ENCODE measurements at regions not wholly inside any gene's neighbourhood (a gene's known extent, or its start where the extent isn't known, plus 50 kb on each side); places are given as distances from the start of the nearest gene placed in this dataset.
"Not testable (repeated sequence)": the region's sequence is repeated elsewhere in the genome, so short reads cannot be mapped to it uniquely, and the experiment has no call there.

DNA sequence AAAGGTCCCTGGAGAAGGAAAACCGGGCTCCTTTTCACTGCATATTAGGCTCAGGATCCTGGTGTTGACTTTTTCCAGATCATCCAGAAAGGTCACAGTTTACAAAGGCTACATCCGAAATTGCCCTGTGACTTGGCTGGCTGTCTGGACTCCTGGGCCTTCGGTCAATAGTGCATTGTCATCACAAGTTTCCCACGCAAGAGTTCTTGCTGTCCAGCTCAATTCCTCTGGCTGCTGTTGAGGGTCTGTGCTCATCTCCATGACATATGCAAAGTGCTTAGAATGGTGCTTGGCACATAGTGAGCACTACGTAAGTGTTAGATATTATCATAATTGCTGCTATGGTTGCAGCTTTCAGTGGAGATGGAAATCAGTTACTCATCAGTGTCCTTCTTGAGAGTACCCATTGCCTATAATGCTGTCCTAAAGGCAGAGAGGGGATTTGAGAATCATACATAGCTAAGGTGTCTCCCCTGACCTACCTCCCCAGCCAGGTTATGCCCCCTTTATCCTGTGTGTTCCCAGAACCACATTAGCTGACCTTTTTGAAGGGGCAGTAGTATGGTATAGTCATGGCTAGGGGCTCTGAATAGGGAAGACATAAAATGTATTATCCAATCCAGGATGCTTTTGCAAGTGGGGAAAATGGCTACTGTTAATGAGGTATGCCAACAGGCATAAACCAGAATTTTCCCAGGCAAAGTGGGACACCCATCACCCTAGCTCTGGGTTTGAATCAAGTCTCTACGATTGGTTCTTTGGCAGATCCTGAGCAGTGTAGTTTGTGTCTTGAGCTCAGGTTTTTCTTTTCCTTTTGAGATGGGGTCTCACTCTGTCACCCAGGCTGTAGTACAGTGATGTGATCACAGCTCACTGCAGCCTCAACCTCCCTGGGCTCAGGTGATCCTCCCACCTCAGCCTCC is 132.0 kb upstream of the CCND2 start:
- DNase-seq (ENCODE audit: low spot score), result no peak
- intact Hi-C loops (cut with DNase I), result no loop called here

DNA sequence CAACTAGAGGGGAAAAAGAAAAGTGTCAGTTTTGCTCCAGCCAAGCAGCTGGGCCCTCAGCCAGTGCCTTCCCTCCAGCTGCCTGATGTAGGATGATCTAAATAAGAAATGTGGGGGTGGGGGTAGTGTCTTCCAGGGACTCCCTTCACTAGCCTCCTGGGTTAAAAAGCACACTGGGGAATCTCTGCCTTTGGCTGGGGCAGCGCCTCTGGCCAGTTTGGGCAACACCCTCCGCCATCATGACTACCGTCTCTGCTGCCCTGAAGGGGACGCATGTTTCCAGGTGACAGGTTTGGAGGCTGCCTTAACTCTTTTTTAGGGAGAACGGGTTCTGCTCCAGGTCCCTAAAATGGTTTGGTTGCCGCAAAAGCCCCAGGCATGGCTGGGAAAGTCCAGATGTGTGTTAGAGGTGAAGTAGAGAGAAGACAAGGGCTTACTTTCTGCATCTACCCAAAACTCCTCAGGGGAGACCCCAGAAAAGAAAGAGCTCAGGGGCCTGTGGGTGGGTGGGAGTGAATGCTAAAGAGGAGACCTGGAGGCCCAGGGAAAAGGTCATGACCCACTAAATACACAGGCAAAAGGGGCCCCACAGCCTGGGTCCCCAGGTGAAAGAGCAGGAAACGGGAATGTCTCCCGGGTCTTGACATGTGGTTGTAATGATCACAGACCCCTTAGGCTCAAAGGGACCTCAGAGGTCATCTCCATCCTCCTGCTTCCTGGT is 132.8 kb upstream of the CCND2 start:
- intact Hi-C loops (cut with DNase I), result no loop called here

DNA sequence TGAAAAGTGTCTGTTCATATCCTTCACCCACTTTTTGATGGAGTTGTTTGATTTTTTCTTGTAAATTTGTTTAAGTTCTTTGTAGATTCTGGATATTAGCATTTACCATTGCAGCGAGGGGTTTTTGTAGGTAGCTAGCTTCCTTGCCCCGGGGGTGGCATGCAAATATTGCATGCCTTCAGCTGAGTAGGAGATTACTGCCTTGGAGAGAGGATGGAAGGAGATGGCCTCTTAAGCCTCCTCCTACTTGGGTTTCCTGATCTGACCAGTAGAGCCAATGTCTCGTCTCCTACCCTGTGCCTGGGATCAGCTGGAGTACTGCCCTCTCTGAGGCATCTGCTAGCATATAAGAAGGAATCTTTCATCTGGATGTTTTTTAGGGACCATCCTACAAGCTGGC is 134.4 kb upstream of the CCND2 start:
- no peak for DNase-seq (ENCODE audit: low spot score)
- intact Hi-C loops (cut with DNase I), result no loop called here

More for the DNA sequence above, 132.8 kb upstream of the CCND2 start:
- DNase-seq (ENCODE audit: low spot score), result no peak

DNA sequence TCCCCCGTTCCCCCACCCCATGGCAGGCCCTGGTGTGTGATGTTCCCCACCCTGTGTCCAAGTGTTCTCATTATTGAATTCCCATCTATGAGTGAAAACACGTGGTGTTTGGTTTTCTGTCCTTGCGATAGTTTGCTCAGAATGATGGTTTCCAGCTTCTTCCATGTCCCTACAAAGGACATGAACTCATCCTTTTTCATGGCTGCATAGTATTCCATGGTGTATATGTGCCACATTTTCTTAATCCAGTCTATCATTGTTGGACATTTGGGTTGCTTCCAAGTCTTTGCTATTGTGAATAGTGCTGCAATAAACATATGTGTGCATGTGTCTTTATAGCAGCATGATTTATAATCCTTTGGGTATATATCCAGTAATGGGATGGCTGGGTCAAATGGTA is 135.0 kb upstream of the CCND2 start:
- intact Hi-C loops (cut with DNase I); DNase-seq (ENCODE audit: low spot score): not testable (repeated sequence)

DNA sequence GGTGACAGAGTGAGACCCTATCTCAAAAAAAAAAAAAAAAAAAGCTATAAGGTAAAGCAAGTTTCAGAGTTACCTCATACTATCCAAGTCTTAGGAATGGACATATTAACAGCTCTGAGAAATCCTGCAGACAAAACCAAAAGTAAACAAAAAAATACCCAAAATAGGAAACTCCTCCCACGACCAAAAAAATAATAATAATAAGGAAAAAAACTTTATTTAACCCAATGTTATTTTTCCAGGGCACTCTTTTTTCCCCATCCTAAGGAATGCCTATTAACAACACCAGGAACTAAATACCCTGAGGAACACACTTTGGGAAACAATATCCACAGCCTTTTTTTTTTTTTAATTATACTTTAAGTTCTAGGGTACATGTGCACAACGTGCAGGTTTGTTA is 135.5 kb upstream of the CCND2 start:
- intact Hi-C loops (cut with DNase I), result no loop called here
- no peak for DNase-seq (ENCODE audit: low spot score)

DNA sequence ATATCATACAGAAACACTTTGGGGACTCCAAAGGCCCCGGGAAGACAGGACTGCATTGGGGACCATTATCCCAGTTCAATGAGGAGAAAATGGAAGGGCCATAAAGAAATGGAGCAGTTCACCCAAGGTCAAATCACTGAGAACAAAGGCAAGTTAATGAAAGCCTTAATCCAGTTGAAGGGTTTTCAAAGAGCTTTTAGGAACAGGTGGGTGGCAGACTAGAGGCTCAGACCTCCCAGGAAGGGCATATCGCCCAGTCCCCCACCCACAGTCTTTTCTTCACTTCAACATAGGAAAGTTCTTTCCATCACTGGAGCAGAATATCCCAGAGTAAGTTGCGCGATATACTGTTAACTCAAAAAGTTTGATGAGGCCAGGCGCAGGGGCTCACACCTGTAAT is 136.1 kb upstream of the CCND2 start:
- no peak for DNase-seq (ENCODE audit: low spot score)
- intact Hi-C loops (cut with DNase I), result no loop called here

DNA sequence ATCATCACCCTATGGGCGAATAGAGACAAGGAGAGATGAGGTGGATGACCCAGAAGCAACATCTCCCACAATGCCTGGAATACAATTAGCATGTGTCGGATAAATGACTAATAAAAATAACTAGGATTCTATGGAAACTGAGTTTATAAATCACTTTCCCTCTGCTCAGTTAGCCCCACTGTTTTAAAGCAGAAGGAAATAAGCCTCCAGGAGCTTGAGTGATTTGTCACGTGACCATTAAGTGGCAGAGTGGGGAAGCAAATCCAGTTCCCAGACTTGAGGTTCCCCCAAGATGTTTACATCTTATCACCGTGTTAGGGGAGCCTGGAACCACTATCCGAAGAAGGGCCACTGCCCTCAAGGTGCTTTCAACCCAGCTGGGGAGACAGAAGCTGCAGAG is 136.5 kb upstream of the CCND2 start:
- DNase-seq (ENCODE audit: low spot score), result no peak
- intact Hi-C loops (cut with DNase I), result no loop called here

DNA sequence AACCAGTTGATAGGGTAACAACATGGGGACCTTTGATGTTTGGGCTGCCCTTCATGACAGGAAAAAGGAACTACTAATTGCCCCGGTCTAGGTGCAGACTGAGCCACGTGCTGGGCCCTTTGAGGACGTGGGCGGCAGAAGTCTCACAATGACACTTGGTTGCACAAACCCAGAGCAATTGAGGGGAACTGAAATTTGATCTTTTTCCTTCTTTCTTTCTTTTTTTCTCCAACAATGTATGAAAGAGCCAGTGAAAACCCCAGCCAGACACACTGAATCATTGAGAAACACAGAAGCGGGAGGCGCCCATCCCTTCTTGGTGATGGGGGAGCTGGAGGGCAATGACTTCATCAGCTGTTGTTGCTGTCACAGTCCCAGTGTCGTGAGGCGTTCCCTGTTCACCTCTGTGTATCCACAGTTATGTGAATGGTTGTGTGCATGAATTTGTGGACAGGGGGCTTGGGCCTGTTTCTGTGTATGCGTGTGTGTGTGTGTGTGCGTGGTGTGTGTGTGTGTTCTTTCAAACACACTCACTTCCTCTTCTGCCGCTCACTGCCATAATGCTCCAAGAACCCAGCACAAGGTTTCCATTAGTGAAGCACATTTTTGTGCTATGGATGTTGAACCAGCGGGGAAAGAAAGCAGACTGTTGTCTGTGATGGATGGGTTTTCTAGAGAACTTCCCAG is 137.5 kb upstream of the CCND2 start:
- no peak for DNase-seq (ENCODE audit: low spot score)
- intact Hi-C loops (cut with DNase I), result no loop called here

DNA sequence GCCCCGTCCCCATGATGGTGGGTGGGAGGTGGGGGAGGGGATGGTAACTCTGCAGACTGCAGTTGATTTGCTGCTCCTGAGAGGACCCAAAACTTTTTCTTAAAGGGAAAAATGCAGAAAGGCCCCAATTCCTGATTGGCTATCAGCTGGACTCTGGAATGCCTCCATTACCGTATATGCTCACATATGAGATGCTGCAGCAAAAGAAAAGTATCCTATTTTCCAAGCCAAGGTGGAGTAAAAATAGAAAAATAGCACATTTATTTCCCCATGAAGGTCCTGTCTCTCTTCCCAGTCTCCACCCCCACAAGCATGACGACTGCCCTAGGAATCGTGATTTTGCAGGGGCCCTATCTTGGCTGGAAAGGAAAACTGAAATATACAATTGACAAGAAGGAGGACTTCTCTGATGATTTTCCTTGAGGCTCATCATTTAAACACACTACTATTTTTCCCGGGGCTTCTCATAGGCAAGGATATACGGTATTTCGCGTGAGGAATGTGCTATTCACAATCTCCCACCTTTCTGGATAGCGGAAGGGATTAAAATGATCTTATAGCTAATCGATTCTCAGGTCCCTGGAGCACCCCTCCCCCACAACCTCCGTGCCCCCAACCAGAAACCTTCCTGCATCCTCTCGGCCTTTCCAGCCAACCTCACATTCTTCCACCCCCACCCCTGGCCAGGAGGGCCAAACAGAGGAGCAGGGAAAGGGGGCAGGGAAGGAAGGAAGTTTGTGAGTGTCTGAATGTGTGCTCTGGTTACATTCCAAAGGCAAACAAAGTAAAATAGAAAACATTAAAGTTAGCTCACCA is 138.9 kb upstream of the CCND2 start:
- intact Hi-C loops (cut with DNase I), result no loop called here
- DNase-seq (ENCODE audit: low spot score), result no peak

DNA sequence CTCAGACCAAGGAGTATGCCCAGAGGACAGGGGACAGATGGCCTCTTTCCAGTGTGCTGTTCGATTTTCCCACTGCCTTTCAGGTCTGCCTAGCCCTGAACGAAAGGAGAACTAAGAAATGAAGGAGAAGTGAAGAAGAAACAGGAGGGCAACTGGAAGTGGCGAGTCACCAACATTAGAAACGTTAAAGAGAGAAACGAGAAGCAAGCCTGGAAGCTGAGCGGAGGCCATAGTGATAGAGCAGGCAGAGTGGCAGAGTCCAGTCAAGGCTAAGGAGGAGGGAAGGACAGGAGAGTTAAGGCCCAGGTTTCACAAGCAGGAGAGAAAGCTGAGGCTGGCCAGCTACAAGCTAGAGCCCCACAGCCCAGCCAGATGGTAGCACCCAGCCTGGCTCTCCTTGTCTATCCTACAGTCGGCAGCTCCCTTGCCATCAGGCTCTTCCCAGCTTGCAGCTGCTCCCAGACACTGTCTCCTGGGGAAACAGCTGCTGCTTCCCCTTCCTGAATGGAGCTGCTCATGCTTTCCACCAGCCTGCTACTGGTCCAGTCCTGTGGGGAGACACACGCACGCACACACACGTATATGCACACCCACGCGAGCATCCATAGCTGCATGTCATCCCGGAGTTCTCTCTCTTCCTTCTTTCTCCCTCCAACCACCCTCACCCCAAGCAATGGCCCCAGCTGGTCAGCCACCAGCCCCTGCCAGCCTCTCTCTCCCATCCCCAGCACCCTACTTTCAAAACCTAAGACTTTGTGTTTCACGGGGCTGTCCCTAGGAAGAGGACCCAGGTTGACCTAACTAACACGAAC is 139.7 kb upstream of the CCND2 start:
- intact Hi-C loops (cut with DNase I), result no loop called here

DNA sequence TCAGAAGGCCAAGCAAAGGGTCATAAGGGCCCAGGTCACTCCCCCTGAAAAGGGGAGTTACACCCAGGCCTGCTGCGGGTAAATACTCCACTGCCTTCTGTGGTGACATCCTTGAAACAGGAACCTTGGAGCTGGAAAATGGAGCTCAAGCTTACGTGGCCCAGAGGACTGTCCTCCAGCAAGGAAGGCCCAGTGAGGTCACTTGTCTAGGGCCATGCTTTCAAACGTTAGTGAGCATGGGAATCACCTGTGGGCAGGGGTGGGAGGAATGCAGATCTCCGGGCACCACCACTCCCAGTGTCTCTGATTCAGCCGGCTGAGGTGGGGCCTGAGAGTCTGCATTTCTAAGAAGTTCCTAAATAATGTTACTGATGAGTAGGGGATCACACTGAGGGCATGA is 140.5 kb upstream of the CCND2 start:
- intact Hi-C loops (cut with DNase I), result no loop called here
- DNase-seq (ENCODE audit: low spot score), result no peak

More for the DNA sequence above, 139.7 kb upstream of the CCND2 start:
- DNase-seq (ENCODE audit: low spot score), result no peak

DNA sequence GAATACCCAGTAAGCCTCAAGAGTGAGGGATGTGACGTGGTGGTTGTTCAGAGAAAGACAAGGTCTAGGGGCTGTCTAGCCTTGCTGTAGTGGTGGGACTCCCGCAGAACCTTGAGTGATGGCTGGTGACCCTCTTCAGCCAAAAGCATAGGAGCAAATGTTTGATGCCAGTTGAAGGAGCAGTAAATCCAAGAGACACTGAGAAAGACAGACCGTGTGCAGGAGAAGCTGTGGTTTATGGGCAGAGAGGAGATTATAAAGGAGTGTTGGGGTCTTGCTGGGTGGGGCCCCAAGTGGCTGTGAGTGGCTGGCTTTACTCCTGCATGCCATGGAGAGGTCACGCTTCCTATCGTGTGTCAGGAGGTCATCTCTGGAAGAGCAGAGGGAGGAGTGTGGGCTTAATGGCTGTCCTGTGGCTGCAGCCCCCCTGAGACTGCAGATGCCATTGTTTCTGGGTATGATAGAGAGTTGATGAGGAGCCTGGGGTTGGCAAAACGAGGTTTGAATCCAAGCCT is 152.0 kb upstream of the CCND2 start:
- DNase-seq (ENCODE audit: low spot score), result peak; percentile 15
- intact Hi-C loops (cut with DNase I), result no loop called here

DNA sequence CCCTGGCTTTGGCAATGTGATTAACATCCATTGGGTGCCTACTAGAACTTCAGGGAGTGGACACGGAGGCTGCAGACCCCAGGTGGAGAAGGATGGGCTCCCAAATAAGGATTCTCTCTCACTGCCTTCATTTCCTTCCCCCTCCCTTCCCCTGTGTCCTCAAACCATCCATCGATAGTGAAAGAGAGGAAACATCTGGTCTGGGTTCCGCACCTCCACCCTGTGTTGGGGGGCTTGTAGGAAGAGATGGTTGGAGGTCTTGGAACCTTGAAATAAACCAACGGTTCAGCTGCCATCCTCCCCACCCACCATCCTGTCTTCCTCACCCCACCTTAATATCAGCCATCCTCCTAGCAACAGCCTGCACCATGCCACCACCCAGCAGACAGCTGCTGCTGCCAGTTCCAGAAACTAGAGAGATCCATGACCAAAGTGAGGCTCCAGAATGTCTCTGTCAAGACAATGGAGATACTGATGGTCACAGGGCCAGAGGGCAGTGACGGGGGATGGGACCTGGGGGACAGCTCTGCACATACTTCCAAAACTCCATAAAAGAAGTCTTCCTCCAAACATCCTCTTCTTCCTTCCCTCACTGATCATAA is 153.1 kb upstream of the CCND2 start:
- intact Hi-C loops (cut with DNase I), result no loop called here
- peak; percentile 49 for DNase-seq (ENCODE audit: low spot score)

DNA sequence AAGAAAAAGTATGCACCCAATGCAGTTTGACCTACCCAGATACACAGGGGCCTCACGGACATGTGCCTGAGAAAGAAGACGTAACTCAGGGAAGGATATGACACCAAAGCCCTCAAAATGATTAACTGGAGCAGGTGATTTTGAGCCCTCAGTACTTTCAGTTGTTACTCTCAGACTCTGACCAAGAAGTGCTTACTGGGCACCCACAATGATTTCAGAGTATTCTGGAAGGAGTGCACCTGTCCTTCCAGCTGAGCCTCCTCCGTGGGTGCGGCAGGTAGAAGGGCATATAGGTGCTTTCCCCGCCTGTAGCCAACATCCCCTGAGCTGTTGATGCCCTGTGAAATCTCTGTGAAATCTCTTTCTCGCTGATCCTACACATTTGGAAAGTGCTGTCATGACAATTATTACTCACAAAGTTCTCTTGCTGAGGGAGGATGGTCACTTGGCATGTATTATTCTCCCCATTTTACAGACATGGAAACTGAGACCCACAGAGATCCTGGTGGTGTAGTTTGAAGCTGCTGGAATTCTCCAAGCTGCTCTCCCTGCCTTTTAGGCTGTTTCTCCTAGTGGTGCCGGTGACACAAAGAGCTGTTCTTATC is 154.3 kb upstream of the CCND2 start:
- intact Hi-C loops (cut with DNase I), result no loop called here
- peak; percentile 44 for DNase-seq (ENCODE audit: low spot score)

DNA sequence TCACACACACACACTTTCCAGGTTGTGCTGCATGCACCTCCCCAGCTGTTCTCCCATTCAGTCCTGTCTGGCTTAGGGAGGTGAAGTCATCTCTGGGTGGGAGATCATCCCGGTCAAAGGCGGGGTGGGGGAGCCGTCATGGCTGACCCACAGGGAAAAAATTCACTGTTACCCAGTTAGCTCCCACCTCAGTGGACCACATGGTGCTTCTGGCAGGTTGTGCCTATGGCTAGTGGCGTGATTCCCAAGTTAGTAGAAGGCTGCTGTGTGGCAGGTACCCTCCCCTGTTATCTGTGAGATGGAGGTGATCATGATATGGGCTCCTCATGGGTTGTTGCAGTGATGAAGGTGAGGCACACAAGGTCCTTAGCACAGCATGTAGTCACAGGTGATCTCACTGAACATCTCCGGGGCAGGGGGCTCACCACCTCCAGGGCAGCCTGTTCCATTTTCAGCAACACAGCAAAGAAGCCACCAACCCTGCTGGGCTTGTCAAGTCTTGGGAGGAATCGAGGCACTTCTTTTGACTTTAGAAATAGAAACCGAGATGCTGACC is 154.9 kb upstream of the CCND2 start:
- DNase-seq (ENCODE audit: low spot score), result peak; percentile 55
- intact Hi-C loops (cut with DNase I), result no loop called here

DNA sequence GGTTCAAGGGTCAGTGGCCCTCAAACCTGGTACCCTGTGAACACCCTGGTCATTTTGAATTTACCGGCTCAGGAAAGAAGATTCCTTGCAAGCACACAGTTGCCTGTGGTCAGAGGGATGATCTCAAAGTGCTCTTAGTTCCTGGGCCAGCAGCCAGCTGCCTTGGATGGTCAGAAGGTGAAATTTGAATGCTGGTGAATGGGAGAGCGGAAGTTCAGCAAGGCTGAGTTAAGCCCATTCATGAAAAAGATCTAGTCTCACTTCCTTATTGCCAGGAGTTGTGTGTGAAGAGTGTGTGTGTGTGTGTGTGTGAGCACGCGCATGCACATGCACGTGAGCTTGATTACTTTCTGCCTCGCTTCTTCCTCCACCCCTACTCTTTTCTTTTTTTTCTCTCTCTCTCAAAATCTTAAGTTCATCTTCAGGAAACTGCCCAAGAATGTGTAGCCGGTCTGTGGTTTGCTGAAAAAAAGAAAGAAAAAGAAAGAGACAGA is 155.5 kb upstream of the CCND2 start:
- intact Hi-C loops (cut with DNase I), result no loop called here
- DNase-seq (ENCODE audit: low spot score), result peak; percentile 81

DNA sequence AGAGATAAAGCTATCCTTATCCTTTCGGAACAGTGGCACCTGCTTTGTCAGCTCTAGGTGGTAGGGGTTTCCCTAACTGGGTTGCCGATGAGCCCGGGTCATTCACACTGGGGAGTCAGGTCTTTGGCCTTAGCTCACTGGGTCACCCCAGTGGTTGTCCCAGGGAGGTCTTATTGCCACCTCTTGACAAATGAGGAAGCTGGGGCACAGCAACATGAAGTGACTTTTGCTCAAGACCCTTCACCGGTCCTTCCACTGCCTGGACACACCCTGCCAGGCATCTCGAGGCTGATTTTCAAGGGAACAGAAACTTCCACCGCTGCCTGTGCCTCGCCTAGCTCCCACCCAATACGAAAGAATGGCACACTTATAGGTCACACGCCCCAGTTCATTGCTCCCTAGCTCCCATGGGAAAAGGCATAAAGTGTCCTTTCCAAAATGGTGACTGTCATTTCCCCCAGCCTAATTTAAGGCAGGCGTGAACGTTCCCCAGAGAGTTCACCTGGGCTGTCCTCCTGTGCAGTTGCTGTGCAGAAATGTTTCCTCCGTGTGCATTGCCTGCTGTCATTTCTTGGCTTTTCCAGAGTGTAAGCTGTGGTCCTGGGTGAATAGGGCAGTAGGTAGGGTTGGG is 156.1 kb upstream of the CCND2 start:
- peak; percentile 38 for DNase-seq (ENCODE audit: low spot score)
- intact Hi-C loops (cut with DNase I), result no loop called here
